Tibial nerve (tissue), 4 donors: ENCODE measurements at regions not wholly inside any gene's neighbourhood (a gene's known extent, or its start where the extent isn't known, plus 50 kb on each side); places are given as distances from the start of the nearest gene placed in this dataset.

Source experiments
- CTCF ChIP-seq, 5 experiments: fragments of 200-600 bp in 3 of 5; fragments of 450-650 bp in 2 of 5; sonication (generic) in 3 of 5; IDR thresholded peaks; one replicate each; pipeline ENCODE4 v1.5.1; 2016 to 2019; ENCODE audit warnings: antibody characterized with exemption in 5 of 5, mild to moderate bottlenecking in 3 of 5, moderate library complexity in 2 of 5
- EP300 ChIP-seq, 2 donors: sonication (generic); formaldehyde crosslinking; IDR thresholded peaks; one replicate each; pipeline ENCODE4 v1.6.1; 2017; ENCODE audit warnings: antibody characterized with exemption in 2 of 2, mild to moderate bottlenecking in 1 of 2
- POLR2A ChIP-seq, 2 donors: fragments of 450-650 bp; IDR thresholded peaks; one replicate each; pipeline ENCODE4 v1.6.1; 2017; ENCODE audit warnings: antibody characterized with exemption in 2 of 2, mild to moderate bottlenecking in 2 of 2, moderate library complexity in 2 of 2

GRCh38 chr13:48864100-48864499, 111.6 kb upstream of the FNDC3A start:
- no peak for TF ChIP-seq CTCF (IDR thresholded peaks at IDR 0.05)
- TF ChIP-seq POLR2A (IDR thresholded peaks at IDR 0.05): no peak
- TF ChIP-seq EP300 (IDR thresholded peaks at IDR 0.05): no peak
